PC-3 (cell line): ENCODE measurements at regions not wholly inside any gene's neighbourhood (a gene's known extent, or its start where the extent isn't known, plus 50 kb on each side); places are given as distances from the start of the nearest gene placed in this dataset.

Experiments used
- CTCF ChIP-seq: fragments of 300-600 bp; sonication (generic); conservative IDR thresholded peaks from 2 replicates; pipeline ENCODE4 v1.5.1; 2017; ENCODE audit warnings: antibody characterized with exemption, low read depth, mild to moderate bottlenecking, low read length
- EZH2phosphoT487 ChIP-seq: fragments of 300-600 bp; sonication (generic); IDR thresholded peaks from 2 replicates; pipeline ENCODE4 v1.6.1; 2018; ENCODE audit warnings: mild to moderate bottlenecking, antibody characterized with exemption, low read length, borderline replicate concordance

- TF ChIP-seq CTCF = no peak
- no peak for TF ChIP-seq EZH2phosphoT487
Observed at GRCh38 chr15:62953496-62954045, 89.0 kb upstream of the TPM1 start.
